ENCODE measurements at regions not wholly inside any gene's neighbourhood (a gene's known extent, or its start where the extent isn't known, plus 50 kb on each side); places are given as distances from the start of the nearest gene placed in this dataset.

- no peak for TF ChIP-seq CREB5 (CRISPR knock-in tag; IDR thresholded peaks at IDR 0.05; ENCODE audit: low read depth)
These were observed 329.3 kb downstream of the ETAA1 start (continued) for GRCh38 chr2:67726416-67726815.

GRCh38 chr2:67727131-67727530 lies 330.0 kb downstream of the ETAA1 start:
- no peak for TF ChIP-seq TSHZ2 (CRISPR knock-in tag; IDR thresholded peaks at IDR 0.05)
- no peak for TF ChIP-seq ZFP30 (CRISPR knock-in tag; IDR thresholded peaks at IDR 0.05)
- TF ChIP-seq PPARA (CRISPR knock-in tag; IDR thresholded peaks at IDR 0.05; ENCODE audit: borderline replicate concordance), result no peak
- no peak for TF ChIP-seq SNAI2 (CRISPR knock-in tag; IDR thresholded peaks at IDR 0.05)
- no peak for ATAC-seq

- ATAC-seq, result no peak
- TF ChIP-seq TCF4 (CRISPR knock-in tag; IDR thresholded peaks at IDR 0.05; ENCODE audit: borderline replicate concordance) (no peak), CREB5 (CRISPR knock-in tag; IDR thresholded peaks at IDR 0.05; ENCODE audit: low read depth) (no peak), ZFP30 (CRISPR knock-in tag; IDR thresholded peaks at IDR 0.05) (no peak), PATZ1 (CRISPR knock-in tag; IDR thresholded peaks at IDR 0.05; ENCODE audit: borderline replicate concordance) (no peak), ZFP3 (CRISPR knock-in tag; IDR thresholded peaks at IDR 0.05) (no peak), ZNF70 (CRISPR knock-in tag; IDR thresholded peaks at IDR 0.05) (no peak), ISL1 (CRISPR knock-in tag; IDR thresholded peaks at IDR 0.05) (no peak), OSR1 (CRISPR knock-in tag; IDR thresholded peaks at IDR 0.05) (no peak), CSDC2 (CRISPR knock-in tag; IDR thresholded peaks at IDR 0.05) (no peak), POU6F1 (CRISPR knock-in tag; IDR thresholded peaks at IDR 0.05; ENCODE audit: borderline replicate concordance, low read depth) (no peak), CSRNP3 (CRISPR knock-in tag; IDR thresholded peaks at IDR 0.05) (no peak), ARNTL (CRISPR knock-in tag; IDR thresholded peaks at IDR 0.05; ENCODE audit: borderline replicate concordance, low read depth) (no peak), ESRRG (CRISPR knock-in tag; IDR thresholded peaks at IDR 0.05) (no peak), RARB (CRISPR knock-in tag; IDR thresholded peaks at IDR 0.05) (no peak)
These were observed 330.5 kb downstream of the ETAA1 start for GRCh38 chr2:67727623-67728022.

GRCh38 chr2:67729474-67729873 lies 332.3 kb downstream of the ETAA1 start:
- ATAC-seq, result no peak
- TF ChIP-seq ARNTL (CRISPR knock-in tag; IDR thresholded peaks at IDR 0.05; ENCODE audit: borderline replicate concordance, low read depth) (no peak), PPARA (CRISPR knock-in tag; IDR thresholded peaks at IDR 0.05; ENCODE audit: borderline replicate concordance) (no peak), ZNF70 (CRISPR knock-in tag; IDR thresholded peaks at IDR 0.05) (no peak), CREB5 (CRISPR knock-in tag; IDR thresholded peaks at IDR 0.05; ENCODE audit: low read depth) (no peak), ZFP30 (CRISPR knock-in tag; IDR thresholded peaks at IDR 0.05) (no peak), TCF4 (CRISPR knock-in tag; IDR thresholded peaks at IDR 0.05; ENCODE audit: borderline replicate concordance) (no peak), BACH2 (CRISPR knock-in tag; IDR thresholded peaks at IDR 0.05; ENCODE audit: borderline replicate concordance) (no peak), ZNF8 (CRISPR knock-in tag; IDR thresholded peaks at IDR 0.05) (no peak), ESRRG (CRISPR knock-in tag; IDR thresholded peaks at IDR 0.05) (no peak)
